Immature natural killer cell (primary cell): ENCODE measurements at regions not wholly inside any gene's neighbourhood (a gene's known extent, or its start where the extent isn't known, plus 50 kb on each side); places are given as distances from the start of the nearest gene placed in this dataset.

Source experiments
- DNase-seq, 3 donors: peaks; one replicate each; pipeline ENCODE4 v3.0.0; 2022; ENCODE audit warnings: mixed read lengths in 1 of 3
- H3K27ac Mint-ChIP-seq, 6 donors: one replicate each; pipeline ENCODE4 v1.8.0; 2020; ENCODE audit warnings: mixed read lengths in 6 of 6, mild to moderate bottlenecking in 5 of 6, inconsistent platforms in 4 of 6, moderate library complexity in 3 of 6
- H3K27me3 Mint-ChIP-seq, 3 donors: one replicate each; pipeline ENCODE4 v1.8.0; 2020 to 2021; ENCODE audit warnings: low read depth in 3 of 3, mild to moderate bottlenecking in 3 of 3, mixed read lengths in 3 of 3, moderate library complexity in 3 of 3, inconsistent platforms in 1 of 3
- H3K36me3 Mint-ChIP-seq, 3 donors: one replicate each; pipeline ENCODE4 v1.8.0; 2020; ENCODE audit warnings: mixed read lengths in 3 of 3, inconsistent platforms in 2 of 3, mild to moderate bottlenecking in 2 of 3
- H3K4me1 Mint-ChIP-seq, 2 donors: one replicate each; pipeline ENCODE4 v1.8.0; 2020; ENCODE audit warnings: inconsistent platforms in 2 of 2, mild to moderate bottlenecking in 2 of 2, mixed read lengths in 2 of 2, moderate library complexity in 1 of 2
- H3K4me3 Mint-ChIP-seq, 5 donors: one replicate each; pipeline ENCODE4 v1.8.0; 2020; ENCODE audit warnings: mild to moderate bottlenecking in 5 of 5, mixed read lengths in 5 of 5, inconsistent platforms in 3 of 5, moderate library complexity in 3 of 5
- H3K9me3 Mint-ChIP-seq, 6 donors: one replicate each; pipeline ENCODE4 v1.8.0; 2020; ENCODE audit warnings: mild to moderate bottlenecking in 6 of 6, mixed read lengths in 6 of 6, inconsistent platforms in 4 of 6, moderate library complexity in 3 of 6

DNA sequence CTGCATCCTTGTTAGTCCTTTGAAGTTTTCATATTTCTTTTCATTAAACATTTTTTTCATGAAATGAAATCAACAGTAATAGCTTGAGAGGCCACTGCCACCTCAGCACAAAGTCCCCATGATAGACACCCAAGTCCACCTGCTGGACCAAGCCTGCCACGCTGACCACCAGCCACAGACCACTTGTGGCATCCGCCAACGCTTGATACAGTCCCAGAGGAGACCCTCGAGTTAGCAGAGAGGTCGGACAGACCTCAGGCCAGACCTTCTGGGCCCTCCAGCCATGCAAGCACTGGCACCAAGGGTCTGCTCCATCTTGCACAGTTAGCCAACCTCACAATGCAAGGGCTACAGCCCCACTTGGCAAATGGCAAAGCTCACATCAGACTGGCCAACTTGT lies 91.8 kb upstream of the RTL6 start:
- H3K9me3 Mint-ChIP-seq, result no peaks in the 10 kb centered on the region
- peaks cover 7 to 13% (median 13%) of the 10 kb centered on the region in 3 donors for H3K27me3 Mint-ChIP-seq
- H3K36me3 Mint-ChIP-seq, result peaks cover 0 to 8% (median 0%) of the 10 kb centered on the region in 3 donors
- DNase-seq, result no peak
- H3K27ac Mint-ChIP-seq, result no peak overlapping the region
- peaks cover 3 to 5% of the 10 kb centered on the region in 2 donors for H3K4me1 Mint-ChIP-seq
- H3K4me3 Mint-ChIP-seq, result no peak overlapping the region

GRCh38 chr22:44588348-44588747 lies 90.3 kb upstream of the RTL6 start:
- Mint-ChIP-seq H3K27me3 (peaks cover 5 to 13% (median 11%) of the 10 kb centered on the region in 3 donors), H3K27ac (no peak overlapping the region), H3K36me3 (peaks cover 0 to 8% (median 0%) of the 10 kb centered on the region in 3 donors), H3K9me3 (no peaks in the 10 kb centered on the region), H3K4me3 (no peak overlapping the region), H3K4me1 (peaks cover 3 to 5% of the 10 kb centered on the region in 2 donors)
- no peak for DNase-seq

DNA sequence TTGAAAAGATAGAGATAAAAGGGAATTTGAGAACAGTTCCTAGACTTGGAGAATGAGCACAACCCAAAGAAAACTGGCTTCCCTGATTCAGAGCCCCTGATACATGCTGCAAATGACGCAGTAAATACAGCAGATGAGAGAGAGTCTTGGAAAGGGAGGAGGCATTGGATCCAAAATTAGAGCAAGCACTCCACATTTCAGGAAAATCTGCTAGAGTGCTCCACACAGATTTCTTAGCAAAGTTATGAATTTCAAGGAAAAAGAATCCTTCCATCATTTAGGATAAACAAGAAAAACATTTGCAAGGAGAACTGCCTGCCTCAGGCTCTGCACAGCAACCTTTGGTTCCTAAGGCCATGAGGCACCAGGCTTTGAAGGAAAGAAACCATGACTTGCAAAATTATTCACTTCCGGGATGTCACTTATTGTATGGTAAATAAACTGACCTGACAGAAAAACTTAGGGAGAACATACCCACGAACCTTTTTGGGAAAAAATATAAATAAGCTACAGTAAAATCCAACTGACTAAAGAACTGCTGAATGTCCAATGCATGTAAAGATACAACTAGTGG lies 89.8 kb upstream of the RTL6 start:
- DNase-seq, result no peak
- no peak overlapping the region for H3K4me3 Mint-ChIP-seq
- H3K9me3 Mint-ChIP-seq, result no peaks in the 10 kb centered on the region
- H3K27ac Mint-ChIP-seq, result peak overlapping the region in 2 of 6 donors; percentile 24 to 30
- H3K27me3 Mint-ChIP-seq, result peaks cover 5 to 13% (median 10%) of the 10 kb centered on the region in 3 donors
- peaks cover 0 to 8% (median 0%) of the 10 kb centered on the region in 3 donors for H3K36me3 Mint-ChIP-seq
- peaks cover 3 to 5% of the 10 kb centered on the region in 2 donors for H3K4me1 Mint-ChIP-seq

DNA sequence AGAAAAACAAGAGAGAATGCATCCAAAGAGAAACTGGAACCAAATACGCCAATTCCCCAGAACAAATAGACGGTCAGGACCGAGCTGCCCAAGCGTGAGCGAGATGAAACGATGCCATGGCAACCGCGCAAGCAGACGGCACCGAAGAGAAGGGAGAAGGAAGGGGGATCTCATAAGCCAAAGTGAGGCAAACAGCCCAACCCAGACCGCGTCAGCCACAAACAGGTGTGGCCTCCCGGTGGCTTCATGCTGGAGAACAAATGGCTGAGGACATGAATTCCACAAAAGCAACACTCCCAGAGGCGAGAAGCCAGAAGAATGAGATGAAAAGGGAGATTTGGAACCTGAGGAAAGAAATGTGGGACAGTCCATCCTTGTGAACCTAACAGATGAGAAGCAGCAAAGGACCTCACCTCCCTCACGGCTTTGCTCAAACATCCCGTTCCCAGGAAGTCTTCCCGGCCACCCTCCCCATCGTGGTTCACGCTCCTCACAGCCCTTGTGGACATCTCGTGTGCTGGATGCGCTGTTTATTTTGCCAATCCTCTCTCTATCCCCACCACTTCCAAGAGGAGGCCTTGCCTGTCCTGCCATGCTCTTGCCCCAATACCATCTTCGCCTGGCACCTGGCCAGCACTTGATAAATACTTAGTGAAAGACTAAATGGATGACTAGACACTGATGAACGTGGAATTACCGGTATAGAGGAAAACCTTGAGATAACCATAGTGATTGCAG lies 89.1 kb upstream of the RTL6 start:
- no peak for DNase-seq

GRCh38 chr22:44586351-44586990 lies 88.4 kb upstream of the RTL6 start:
- H3K27ac Mint-ChIP-seq, result no peak overlapping the region
- no peaks in the 10 kb centered on the region for H3K9me3 Mint-ChIP-seq
- no peak for DNase-seq
- peaks cover 3 to 5% of the 10 kb centered on the region in 2 donors for H3K4me1 Mint-ChIP-seq
- H3K36me3 Mint-ChIP-seq, result peaks cover 0 to 8% (median 0%) of the 10 kb centered on the region in 3 donors
- peaks cover 5 to 9% (median 8%) of the 10 kb centered on the region in 3 donors for H3K27me3 Mint-ChIP-seq
- peak overlapping the region in 1 of 5 donors; percentile 54 for H3K4me3 Mint-ChIP-seq

More for the DNA sequence above, 89.1 kb upstream of the RTL6 start:
- Mint-ChIP-seq H3K27ac (peak overlapping the region in 2 of 6 donors; percentile 24 to 30), H3K9me3 (no peaks in the 10 kb centered on the region), H3K27me3 (peaks cover 5 to 10% (median 9%) of the 10 kb centered on the region in 3 donors), H3K4me1 (peaks cover 3 to 5% of the 10 kb centered on the region in 2 donors), H3K4me3 (peak overlapping the region in 3 of 5 donors; percentile 33 to 54 (median 48)), H3K36me3 (peaks cover 0 to 8% (median 0%) of the 10 kb centered on the region in 3 donors)

- H3K27ac Mint-ChIP-seq, result no peak overlapping the region
- H3K4me3 Mint-ChIP-seq, result no peak overlapping the region
- H3K9me3 Mint-ChIP-seq, result no peaks in the 10 kb centered on the region
- peaks cover 0 to 8% (median 0%) of the 10 kb centered on the region in 3 donors for H3K36me3 Mint-ChIP-seq
- DNase-seq, result no peak
- H3K4me1 Mint-ChIP-seq, result peaks cover 3 to 5% of the 10 kb centered on the region in 2 donors
- H3K27me3 Mint-ChIP-seq, result peaks cover 5 to 9% (median 8%) of the 10 kb centered on the region in 3 donors
These were observed 87.7 kb upstream of the RTL6 start for GRCh38 chr22:44585559-44586350.

- no peak overlapping the region for H3K27ac Mint-ChIP-seq
- H3K27me3 Mint-ChIP-seq, result peaks cover 5 to 8% (median 7%) of the 10 kb centered on the region in 3 donors
- peaks cover 3 to 5% of the 10 kb centered on the region in 2 donors for H3K4me1 Mint-ChIP-seq
- H3K9me3 Mint-ChIP-seq, result no peaks in the 10 kb centered on the region
- DNase-seq, result no peak
- H3K4me3 Mint-ChIP-seq, result no peak overlapping the region
- peaks cover 0 to 8% (median 0%) of the 10 kb centered on the region in 3 donors for H3K36me3 Mint-ChIP-seq
These were observed 86.3 kb upstream of the RTL6 start for GRCh38 chr22:44584256-44584902.

GRCh38 chr22:44583854-44584253 lies 85.8 kb upstream of the RTL6 start:
- Mint-ChIP-seq H3K36me3 (peaks cover 0 to 8% (median 0%) of the 10 kb centered on the region in 3 donors), H3K4me3 (no peak overlapping the region), H3K27ac (no peak overlapping the region), H3K27me3 (peaks cover 5 to 7% (median 6%) of the 10 kb centered on the region in 3 donors), H3K4me1 (peaks cover 3 to 5% of the 10 kb centered on the region in 2 donors), H3K9me3 (no peaks in the 10 kb centered on the region)
- no peak for DNase-seq

GRCh38 chr22:44583061-44583760 lies 85.2 kb upstream of the RTL6 start:
- no peak overlapping the region for H3K27ac Mint-ChIP-seq
- no peak for DNase-seq
- H3K4me3 Mint-ChIP-seq, result no peak overlapping the region
- peaks cover 5 to 7% (median 6%) of the 10 kb centered on the region in 3 donors for H3K27me3 Mint-ChIP-seq
- peaks cover 3 to 5% of the 10 kb centered on the region in 2 donors for H3K4me1 Mint-ChIP-seq
- H3K36me3 Mint-ChIP-seq, result peaks cover 0 to 8% (median 0%) of the 10 kb centered on the region in 3 donors
- H3K9me3 Mint-ChIP-seq, result no peaks in the 10 kb centered on the region

GRCh38 chr22:44582016-44582415 lies 84.0 kb upstream of the RTL6 start:
- no peaks in the 10 kb centered on the region for H3K9me3 Mint-ChIP-seq
- no peaks in the 10 kb centered on the region for H3K36me3 Mint-ChIP-seq
- peaks cover 2 to 5% of the 10 kb centered on the region in 2 donors for H3K4me1 Mint-ChIP-seq
- DNase-seq, result no peak
- H3K27me3 Mint-ChIP-seq, result peaks cover 2 to 7% (median 3%) of the 10 kb centered on the region in 3 donors
- H3K4me3 Mint-ChIP-seq, result no peak overlapping the region
- H3K27ac Mint-ChIP-seq, result no peak overlapping the region

GRCh38 chr22:44581096-44581435 lies 83.0 kb upstream of the RTL6 start:
- no peak for DNase-seq
- no peaks in the 10 kb centered on the region for H3K4me1 Mint-ChIP-seq
- H3K36me3 Mint-ChIP-seq, result no peaks in the 10 kb centered on the region
- H3K9me3 Mint-ChIP-seq, result no peaks in the 10 kb centered on the region
- H3K27ac Mint-ChIP-seq, result no peak overlapping the region
- H3K27me3 Mint-ChIP-seq, result peaks cover 2 to 6% (median 5%) of the 10 kb centered on the region in 3 donors
- H3K4me3 Mint-ChIP-seq, result no peak overlapping the region

DNA sequence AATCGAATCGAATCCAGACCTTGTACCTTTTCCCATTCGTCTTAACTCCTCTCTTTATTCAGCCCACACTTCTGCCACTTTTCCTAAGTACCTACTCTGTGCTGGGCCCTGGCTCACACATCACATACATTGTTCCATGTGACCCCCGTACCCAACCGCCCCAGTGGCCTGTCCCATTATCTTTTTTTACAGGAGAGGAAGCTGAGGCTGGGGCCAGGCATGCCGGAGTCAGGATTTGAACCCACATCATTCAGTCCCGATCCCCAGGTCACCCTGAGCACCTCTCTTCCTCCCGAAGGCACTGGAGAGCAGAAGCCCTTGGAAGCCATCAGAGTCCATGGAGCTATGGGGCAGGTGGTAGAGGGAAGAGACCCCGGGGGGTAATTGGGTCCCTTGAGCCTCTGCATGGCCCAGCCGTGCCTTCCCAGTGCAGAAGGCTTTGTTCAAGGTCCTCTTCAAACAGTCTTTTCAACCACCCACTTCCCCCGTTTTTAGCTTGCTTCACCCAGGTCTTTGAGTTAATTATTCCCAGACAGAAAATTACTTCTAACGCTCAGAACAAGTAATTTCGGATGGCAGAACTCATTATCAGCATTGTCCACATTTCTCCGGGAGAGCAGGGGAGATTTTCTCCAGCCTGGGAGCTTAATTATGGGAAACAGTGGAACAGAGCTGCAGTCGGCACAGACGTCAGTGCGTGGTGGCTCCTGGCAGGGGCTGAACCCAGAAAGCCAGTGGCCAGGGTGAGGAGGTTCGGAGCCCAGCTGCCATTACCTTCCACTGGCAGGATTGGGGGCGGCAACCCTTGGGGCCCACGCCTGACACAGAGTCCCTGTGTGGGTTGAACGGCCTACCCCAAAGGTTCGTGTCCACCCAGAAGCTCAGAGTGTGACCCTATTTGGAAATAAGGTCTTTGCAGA lies 82.4 kb upstream of the RTL6 start:
- no peaks in the 10 kb centered on the region for H3K36me3 Mint-ChIP-seq
- no peak overlapping the region for H3K4me3 Mint-ChIP-seq
- no peaks in the 10 kb centered on the region for H3K9me3 Mint-ChIP-seq
- H3K4me1 Mint-ChIP-seq, result no peaks in the 10 kb centered on the region
- peaks cover 2 to 5% (median 2%) of the 10 kb centered on the region in 3 donors for H3K27me3 Mint-ChIP-seq
- no peak for DNase-seq
- peak overlapping the region in 1 of 6 donors; percentile 16 for H3K27ac Mint-ChIP-seq
